ENCODE measurements at regions not wholly inside any gene's neighbourhood (a gene's known extent, or its start where the extent isn't known, plus 50 kb on each side); places are given as distances from the start of the nearest gene placed in this dataset.
"Not testable (repeated sequence)": the region's sequence is repeated elsewhere in the genome, so short reads cannot be mapped to it uniquely, and the experiment has no call there.

GRCh38 chr11:90629229-90629806, 406.5 kb upstream of the CHORDC1 start:
- TF ChIP-seq CTCF (IDR thresholded peaks at IDR 0.05; ENCODE audit: control insufficient read depth, extremely low read depth, insufficient read depth) = no peak
- DNase-seq (ENCODE audit: low read depth) = no peak
- no peak overlapping the region for H3K4me3 ChIP-seq (ENCODE audit: low read depth, low read length)

- TF ChIP-seq CTCF (IDR thresholded peaks at IDR 0.05; ENCODE audit: control insufficient read depth, extremely low read depth, insufficient read depth) = no peak
- DNase-seq (ENCODE audit: low read depth) = no peak
- H3K4me3 ChIP-seq (ENCODE audit: low read depth, low read length) = no peak overlapping the region
Measured at GRCh38 chr11:90614318-90614717, 391.5 kb upstream of the CHORDC1 start.

GRCh38 chr11:90613037-90613436, 390.2 kb upstream of the CHORDC1 start:
- DNase-seq (ENCODE audit: low read depth); H3K4me3 ChIP-seq (ENCODE audit: low read depth, low read length): not testable (repeated sequence)

DNA sequence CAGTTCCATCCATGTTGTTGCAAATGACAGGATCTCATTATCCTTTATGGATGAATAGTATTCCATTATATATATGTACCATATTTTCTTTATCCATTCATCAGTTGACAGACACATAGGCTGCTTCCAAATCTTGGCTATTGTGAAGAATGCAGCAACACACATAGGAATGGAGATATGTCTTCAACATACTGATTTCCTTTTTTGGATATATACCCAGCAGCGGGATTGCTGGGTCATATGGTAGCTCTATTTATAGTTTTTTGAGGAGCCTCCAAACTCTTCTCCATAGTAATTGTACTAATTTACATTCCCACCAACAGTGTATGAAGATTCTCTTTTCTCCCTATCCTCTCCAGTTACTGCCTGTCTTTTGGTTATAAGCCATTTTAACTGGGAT, 383.9 kb upstream of the CHORDC1 start:
- no peak overlapping the region for H3K4me3 ChIP-seq (ENCODE audit: low read depth, low read length)
- DNase-seq (ENCODE audit: low read depth) = no peak
- TF ChIP-seq CTCF (IDR thresholded peaks at IDR 0.05; ENCODE audit: control insufficient read depth, extremely low read depth, insufficient read depth) = no peak

DNA sequence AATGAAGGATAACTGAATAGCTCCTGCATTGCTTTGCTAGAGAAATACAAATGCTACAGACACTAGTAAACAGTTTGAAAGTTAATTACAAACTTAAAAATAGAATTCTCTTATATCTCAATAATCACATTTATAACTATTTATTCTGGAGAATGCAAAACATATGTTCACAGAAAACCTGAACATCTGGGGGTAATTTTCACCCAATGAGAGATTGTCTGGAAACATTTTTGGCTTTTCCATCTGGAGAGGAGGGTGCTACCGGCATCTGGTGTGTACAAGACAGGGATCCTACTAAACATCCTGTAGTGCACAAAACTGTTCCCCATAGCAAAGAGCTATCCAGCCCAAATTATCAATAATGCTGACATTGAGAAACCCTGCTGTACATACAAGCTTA, 378.4 kb upstream of the CHORDC1 start:
- DNase-seq (ENCODE audit: low read depth) = no peak
- no peak for TF ChIP-seq CTCF (IDR thresholded peaks at IDR 0.05; ENCODE audit: control insufficient read depth, extremely low read depth, insufficient read depth)
- no peak overlapping the region for H3K4me3 ChIP-seq (ENCODE audit: low read depth, low read length)

GRCh38 chr11:90594658-90595057, 371.8 kb upstream of the CHORDC1 start:
- TF ChIP-seq CTCF (IDR thresholded peaks at IDR 0.05; ENCODE audit: control insufficient read depth, extremely low read depth, insufficient read depth) = no peak
- H3K4me3 ChIP-seq (ENCODE audit: low read depth, low read length) = no peak overlapping the region
- no peak for DNase-seq (ENCODE audit: low read depth)

- H3K4me3 ChIP-seq (ENCODE audit: low read depth, low read length) = no peak overlapping the region
- DNase-seq (ENCODE audit: low read depth) = no peak
- no peak for TF ChIP-seq CTCF (IDR thresholded peaks at IDR 0.05; ENCODE audit: control insufficient read depth, extremely low read depth, insufficient read depth)
Measured at GRCh38 chr11:90593099-90593498, 370.2 kb upstream of the CHORDC1 start.

All from LNCaP clone FGC (cell line).